GM19025 (cell line): ENCODE measurements at regions not wholly inside any gene's neighbourhood (a gene's known extent, or its start where the extent isn't known, plus 50 kb on each side); places are given as distances from the start of the nearest gene placed in this dataset.
"Not testable (repeated sequence)": the region's sequence is repeated elsewhere in the genome, so short reads cannot be mapped to it uniquely, and the experiment has no call there.

Experiments used
- ATAC-seq: cut with Tn5 transposase; IDR thresholded peaks from one replicate; pipeline ENCODE4 v1.9.1; 2021; ENCODE audit warnings: mild to moderate bottlenecking, low read depth, moderate library complexity; ENCODE audit not compliant: unreplicated experiment

DNA sequence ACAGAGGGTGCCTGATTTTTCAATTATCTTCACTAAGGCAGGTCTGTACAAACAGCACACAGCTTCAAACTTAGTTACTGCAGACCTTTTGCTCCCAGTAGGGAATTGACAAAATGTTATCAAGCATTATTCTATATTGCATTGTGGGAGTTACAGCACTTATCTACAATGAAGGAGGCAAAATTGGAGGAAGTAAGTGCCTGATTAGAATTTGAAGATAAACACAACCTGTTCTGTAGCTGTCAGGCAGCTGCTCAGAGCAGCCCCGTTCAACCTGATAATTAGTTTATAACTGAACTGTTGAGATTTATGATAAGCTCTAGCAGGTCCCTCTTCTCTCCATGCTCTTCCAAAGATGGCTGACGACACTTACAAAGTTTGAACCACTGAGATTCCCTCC lies 364.4 kb upstream of the CYRIA start:
- ATAC-seq: no peak

GRCh38 chr2:17012297-17012696 lies 346.7 kb upstream of the CYRIA start:
- no peak for ATAC-seq

GRCh38 chr2:17010104-17010503 lies 344.5 kb upstream of the CYRIA start:
- no peak for ATAC-seq

GRCh38 chr2:17000184-17000482 lies 334.5 kb upstream of the CYRIA start:
- ATAC-seq: no peak

GRCh38 chr2:16999347-17000183 lies 333.9 kb upstream of the CYRIA start:
- ATAC-seq: no peak

- no peak for ATAC-seq
Observed at GRCh38 chr2:16978301-16978700, 312.7 kb upstream of the CYRIA start.

- no peak for ATAC-seq
Observed at GRCh38 chr2:16974688-16975087, 309.1 kb upstream of the CYRIA start.

DNA sequence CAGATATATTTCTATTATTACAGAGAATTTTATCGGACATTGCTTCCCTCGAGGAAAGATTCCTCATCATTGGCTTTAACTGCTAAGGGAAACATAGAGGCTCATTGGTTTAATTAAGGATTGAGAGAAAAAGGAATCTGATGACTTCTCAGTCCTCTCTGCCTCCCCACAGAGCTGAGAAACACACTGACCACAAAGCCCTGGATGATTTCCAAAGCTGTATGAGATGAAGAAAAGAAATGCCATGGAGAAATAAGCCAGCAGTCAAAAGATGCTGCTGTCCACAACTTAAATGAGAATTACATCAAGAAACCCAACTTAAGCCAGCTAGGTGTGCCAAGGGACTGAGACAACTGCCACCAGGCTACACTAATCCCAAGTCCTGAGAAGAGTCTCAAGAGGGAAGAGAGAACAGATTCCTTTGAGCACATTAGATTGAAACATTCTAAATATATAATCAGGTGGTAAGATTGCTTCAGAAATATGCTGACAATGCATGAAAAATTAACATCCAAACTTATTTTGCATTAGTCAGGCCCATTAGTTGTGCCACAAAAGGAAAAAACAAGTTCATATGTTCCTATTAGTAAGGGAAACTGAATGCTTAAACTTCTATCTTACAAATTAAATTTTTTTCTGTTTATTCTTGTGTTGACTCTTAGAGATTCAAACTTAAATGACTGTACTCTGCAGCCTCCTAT lies 308.1 kb upstream of the CYRIA start:
- ATAC-seq: no peak

GRCh38 chr2:16972276-16972675 lies 306.6 kb upstream of the CYRIA start:
- ATAC-seq: no peak

- ATAC-seq: no peak
Observed at GRCh38 chr2:16971722-16972234, 306.1 kb upstream of the CYRIA start.

DNA sequence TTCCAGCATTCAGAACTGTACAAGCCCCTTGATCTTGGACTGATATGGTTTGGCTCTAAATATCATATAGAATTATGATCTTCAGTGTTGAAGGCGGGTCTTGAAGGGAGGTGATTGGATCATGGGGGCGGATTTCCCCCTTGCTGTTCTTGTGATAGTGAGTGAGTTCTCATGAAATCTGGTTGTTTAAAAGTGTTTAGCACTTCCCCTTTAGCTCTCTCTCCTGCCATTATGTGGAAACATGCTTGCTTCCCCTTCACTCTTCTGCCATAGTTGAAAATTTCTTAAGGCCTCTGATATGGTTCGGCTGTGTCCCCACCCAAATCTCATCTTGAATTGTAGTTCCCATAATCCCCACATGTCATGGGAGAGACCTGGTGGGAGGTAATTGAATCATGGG lies 305.3 kb upstream of the CYRIA start:
- ATAC-seq: not testable (repeated sequence)

DNA sequence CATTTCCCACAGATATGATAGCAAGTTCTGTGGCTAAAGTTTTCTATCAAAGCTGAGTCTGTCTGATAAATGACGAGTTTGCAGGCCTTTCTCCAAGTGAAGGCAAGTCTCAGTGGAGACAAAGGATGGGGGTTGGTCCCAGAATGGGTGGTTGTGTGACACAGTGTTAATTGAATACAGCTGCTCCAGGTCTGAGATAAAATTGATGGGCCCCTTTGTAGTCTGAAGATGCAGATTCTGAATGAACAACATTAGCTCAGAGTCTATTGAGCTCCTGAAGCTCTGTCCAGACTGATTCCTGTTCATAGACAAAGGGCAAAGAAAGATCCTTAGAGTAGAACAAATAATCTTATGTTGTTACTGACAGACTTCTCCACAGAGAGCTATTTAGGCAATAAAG lies 296.9 kb upstream of the CYRIA start:
- no peak for ATAC-seq

DNA sequence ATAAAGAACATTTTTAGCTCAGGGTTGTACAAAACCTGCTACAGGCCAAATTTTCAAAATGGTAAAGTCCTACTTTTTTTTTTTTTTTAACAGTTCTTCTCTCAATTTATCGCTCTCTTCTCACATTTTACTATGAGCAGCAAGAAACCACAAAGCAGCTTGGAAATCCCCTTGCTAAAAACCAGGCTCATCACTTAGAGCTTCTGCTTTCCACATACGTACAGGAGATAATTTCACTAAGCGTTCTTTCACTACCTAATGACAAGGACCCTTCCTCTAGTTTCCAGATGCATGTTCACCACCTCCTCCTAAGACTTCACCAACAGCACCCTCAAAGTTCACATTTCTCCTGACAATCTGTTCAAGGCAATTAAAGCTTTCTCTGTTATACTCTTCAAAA lies 294.9 kb upstream of the CYRIA start:
- ATAC-seq: no peak

DNA sequence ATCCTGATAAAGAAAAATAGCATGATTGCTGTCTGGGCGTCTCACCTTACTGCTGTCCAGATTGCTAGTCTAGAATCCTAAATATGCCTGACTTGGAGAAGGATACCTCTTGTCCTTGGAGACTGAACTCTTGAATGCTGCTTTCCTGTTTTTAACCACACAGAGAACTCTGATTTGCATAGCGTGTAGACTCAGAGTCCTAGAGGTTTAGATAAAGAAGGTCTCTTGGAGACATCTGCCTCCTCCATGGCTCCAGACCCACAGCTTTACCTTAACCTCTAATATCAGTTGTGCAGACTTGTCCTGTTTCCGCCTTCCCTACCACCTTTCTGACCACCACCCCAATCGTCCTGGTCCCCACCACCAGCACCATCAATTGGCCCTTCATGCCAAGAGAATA lies 292.6 kb upstream of the CYRIA start:
- ATAC-seq: no peak

DNA sequence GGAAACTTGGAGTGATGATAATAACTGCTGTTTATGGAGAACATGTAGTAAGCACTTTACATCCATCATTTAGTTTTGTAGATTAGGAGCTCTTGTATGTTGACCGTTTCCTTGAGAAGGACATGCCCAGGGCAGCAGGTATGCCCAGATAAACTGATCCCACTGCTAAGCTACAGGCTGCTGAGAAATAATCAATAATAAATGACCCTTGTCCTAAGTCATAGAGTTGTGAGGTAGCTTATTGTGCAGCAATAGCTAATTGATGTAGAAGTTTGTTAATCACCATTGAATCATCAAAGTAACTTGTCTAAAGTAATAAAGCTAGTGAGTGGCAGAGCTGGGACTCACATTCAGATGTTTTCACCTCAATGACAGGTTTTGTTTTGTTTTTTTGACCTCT lies 287.2 kb upstream of the CYRIA start:
- no peak for ATAC-seq

GRCh38 chr2:16952368-16952767 lies 286.7 kb upstream of the CYRIA start:
- ATAC-seq: no peak

GRCh38 chr2:16950436-16950835 lies 284.8 kb upstream of the CYRIA start:
- ATAC-seq: no peak

DNA sequence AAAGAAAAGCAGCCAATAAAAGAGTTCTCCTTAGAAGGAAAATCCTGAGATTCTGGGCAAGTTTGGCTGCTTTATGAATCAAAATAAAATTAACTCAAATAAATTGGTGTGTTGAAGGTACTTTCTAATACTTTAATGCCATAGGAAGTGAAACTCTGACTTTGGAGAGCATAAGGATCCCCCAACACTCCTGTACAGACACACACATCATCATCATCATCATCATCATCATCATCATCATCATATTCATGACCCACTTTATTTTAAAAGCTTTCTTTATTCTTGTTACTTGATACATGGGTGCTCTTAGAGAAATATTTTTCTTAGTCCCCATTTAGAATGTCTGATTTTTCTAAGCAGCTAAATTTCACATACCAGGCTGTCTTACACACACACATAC lies 283.1 kb upstream of the CYRIA start:
- no peak for ATAC-seq

DNA sequence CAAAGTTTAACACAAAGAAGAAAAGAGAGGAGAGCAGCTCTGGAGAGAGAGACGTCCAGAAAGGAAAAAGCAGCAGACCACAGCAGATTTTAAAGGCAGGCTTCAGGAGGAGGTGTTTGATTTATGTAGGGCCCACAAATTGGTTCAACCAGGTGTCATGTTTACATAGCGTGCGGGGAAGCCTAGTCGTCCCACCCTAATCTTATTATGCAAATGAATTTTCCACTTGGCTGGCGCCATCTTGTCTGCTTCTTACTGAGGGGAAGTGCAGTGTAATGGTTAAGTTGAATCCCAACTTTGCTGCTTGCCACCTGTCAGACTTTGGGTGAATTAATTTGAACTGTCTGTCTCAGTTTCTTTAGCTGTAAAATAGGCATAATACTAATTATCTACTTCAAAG lies 282.4 kb upstream of the CYRIA start:
- ATAC-seq: no peak

GRCh38 chr2:16943279-16943958 lies 277.8 kb upstream of the CYRIA start:
- no peak for ATAC-seq

DNA sequence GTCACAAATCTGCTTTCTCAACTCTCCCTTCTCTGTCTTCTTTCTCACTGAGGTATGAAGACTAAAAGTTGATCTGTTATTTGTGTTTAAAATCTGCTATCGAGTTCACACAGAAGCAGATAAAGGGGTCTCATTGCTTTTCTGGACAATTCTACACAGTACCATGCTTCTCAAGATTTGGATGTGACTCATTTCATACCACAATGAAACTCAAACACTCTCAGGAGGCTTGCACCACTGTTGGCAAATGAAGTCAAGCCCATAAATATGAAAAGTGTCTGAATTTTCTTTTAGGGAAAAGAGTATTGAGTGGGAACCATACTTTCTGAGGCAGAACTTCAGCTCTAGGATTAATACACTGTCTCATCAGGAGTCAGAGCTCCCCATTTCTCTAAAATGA lies 274.6 kb upstream of the CYRIA start:
- ATAC-seq: no peak

- no peak for ATAC-seq
Observed at GRCh38 chr2:16939771-16940170, 274.1 kb upstream of the CYRIA start.
